ENCODE measurements at regions not wholly inside any gene's neighbourhood (a gene's known extent, or its start where the extent isn't known, plus 50 kb on each side); places are given as distances from the start of the nearest gene placed in this dataset.
A peak's percentile ranks its signal among the peaks of the same experiment; 100 is the strongest.

DNA sequence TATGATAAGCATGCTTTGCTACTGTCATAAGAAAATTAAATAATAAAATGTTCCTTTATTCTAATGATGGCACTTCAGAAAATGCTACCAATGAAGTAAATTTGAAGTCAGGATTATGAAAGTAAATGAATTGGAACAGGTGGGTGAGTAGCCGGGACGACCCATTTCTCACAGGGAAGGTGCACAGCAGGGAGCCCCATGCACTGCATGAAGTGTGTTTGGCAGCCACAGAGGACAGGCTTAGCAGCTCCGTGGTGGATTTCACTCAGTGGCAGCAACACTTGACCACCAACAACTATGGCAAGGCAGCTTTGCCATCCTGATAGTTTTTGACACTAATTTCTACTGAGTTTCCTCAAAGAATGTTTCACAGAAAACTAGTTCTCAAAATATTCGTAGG, 146.3 kb downstream of the ATL2 start:
- Histone ChIP-seq H3K79me2 (ENCODE audit: control insufficient read depth, insufficient read depth, low read length) (no peaks in the 10 kb centered on the region), H3K36me3 (ENCODE audit: control insufficient read depth, insufficient read depth, low read length) (no peaks in the 10 kb centered on the region), H3K9me3 (replicated peaks; ENCODE audit: control insufficient read depth, insufficient read depth, low read depth, low read length) (no peaks in the 10 kb centered on the region), H3K27me3 (ENCODE audit: control insufficient read depth in 2 of 2, insufficient read depth in 2 of 2, low read length in 2 of 2) (peaks cover 9% of the 10 kb centered on the region in 2 experiments; a peak in 2 of 5 replicates), H3K27ac (ENCODE audit: extremely low read depth, low read depth, low read length) (no peak overlapping the region), H3K9me1 (ENCODE audit: control insufficient read depth, insufficient read depth, low read length) (no peaks in the 10 kb centered on the region), H3K9ac (ENCODE audit: insufficient read depth in 1 of 2, low read depth in 2 of 2, low read length in 2 of 2) (no peak overlapping the region), H4K20me1 (replicated peaks; ENCODE audit: control insufficient read depth, insufficient read depth, low read length) (no peaks in the 10 kb centered on the region), H3K4me2 (ENCODE audit: insufficient read depth, low read length) (no peak overlapping the region), H3K4me1 (replicated peaks in 1 of 2; ENCODE audit: control insufficient read depth in 2 of 2, insufficient read depth in 2 of 2, low read length in 2 of 2) (no peaks in the 10 kb centered on the region), H2AFZ (ENCODE audit: low read depth, low read length) (no peak overlapping the region), H3K4me3 (no peak overlapping the region)
- no TSS peak for BruUV-seq (replicated peaks)
- no peak for ATAC-seq
- POLR2A ChIA-PET, result no interaction called here
- DNase-seq (ENCODE audit: extremely low read depth in 1 of 4, low spot score in 3 of 4), result no peak
- no peak for TF ChIP-seq ETV5 (CRISPR knock-in tag; IDR thresholded peaks at IDR 0.05; ENCODE audit: low read depth)
- TF ChIP-seq, protein P1, sequence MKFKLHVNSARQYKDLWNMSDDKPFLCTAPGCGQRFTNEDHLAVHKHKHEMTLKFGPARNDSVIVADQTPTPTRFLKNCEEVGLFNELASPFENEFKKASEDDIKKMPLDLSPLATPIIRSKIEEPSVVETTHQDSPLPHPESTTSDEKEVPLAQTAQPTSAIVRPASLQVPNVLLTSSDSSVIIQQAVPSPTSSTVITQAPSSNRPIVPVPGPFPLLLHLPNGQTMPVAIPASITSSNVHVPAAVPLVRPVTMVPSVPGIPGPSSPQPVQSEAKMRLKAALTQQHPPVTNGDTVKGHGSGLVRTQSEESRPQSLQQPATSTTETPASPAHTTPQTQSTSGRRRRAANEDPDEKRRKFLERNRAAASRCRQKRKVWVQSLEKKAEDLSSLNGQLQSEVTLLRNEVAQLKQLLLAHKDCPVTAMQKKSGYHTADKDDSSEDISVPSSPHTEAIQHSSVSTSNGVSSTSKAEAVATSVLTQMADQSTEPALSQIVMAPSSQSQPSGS (CRISPR knock-in tag; IDR thresholded peaks at IDR 0.05), result no peak
- TF ChIP-seq NFYB (IDR thresholded peaks at IDR 0.05; ENCODE audit: extremely low read depth, insufficient read length), result no peak
- TF ChIP-seq NFE2 (IDR thresholded peaks at IDR 0.05; ENCODE audit: low read depth), result no peak
- no peak for TF ChIP-seq EZH2 (IDR thresholded peaks at IDR 0.05; ENCODE audit: borderline replicate concordance, low read depth, low read length)
- in situ Hi-C loops (cut with MboI), result no loop called here
- no peak for FAIRE-seq
- intact Hi-C loops (cut with micrococcal nuclease), result no loop called here
- CTCF ChIA-PET (ENCODE audit: low intra/inter-chr PET ratio), result no interaction called here
- 0% methylated on average over 4 of the region's 4 CpGs for WGBS (ENCODE audit: insufficient coverage, low coverage, missing lambda C conversion rate)

DNA sequence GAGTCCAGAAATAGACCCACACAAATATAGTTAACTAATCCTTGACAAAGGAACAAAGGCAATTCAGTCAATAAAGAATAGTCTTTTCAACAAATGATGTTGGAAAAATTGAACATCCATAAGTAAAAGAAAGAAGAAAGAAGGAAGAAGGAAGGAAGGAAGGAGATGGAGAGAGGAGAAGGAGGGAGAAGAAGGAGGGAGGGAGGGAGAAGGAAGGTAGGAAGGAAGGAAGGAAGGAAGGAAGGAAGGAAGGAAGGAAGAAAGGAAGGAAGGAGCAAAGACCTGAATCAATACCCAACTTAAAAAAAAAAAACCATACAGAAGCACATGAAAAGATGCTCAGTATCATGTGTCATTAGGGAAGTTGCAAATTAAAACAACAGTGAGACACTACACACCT, 148.3 kb downstream of the ATL2 start:
- no peaks in the 10 kb centered on the region for H3K79me2 ChIP-seq (ENCODE audit: control insufficient read depth, insufficient read depth, low read length)
- H3K4me1 ChIP-seq (replicated peaks in 1 of 2; ENCODE audit: control insufficient read depth in 2 of 2, insufficient read depth in 2 of 2, low read length in 2 of 2), result no peaks in the 10 kb centered on the region
- H3K27ac ChIP-seq (ENCODE audit: extremely low read depth, low read depth, low read length), result no peak overlapping the region
- H3K9me1 ChIP-seq (ENCODE audit: control insufficient read depth, insufficient read depth, low read length), result no peaks in the 10 kb centered on the region
- POLR2A ChIA-PET, result interaction anchor here (0.8 kb wide), 1 partner anchor 8 kb away, joined by 3 read pairs; no protein-coding TSS in a partner anchor
- ATAC-seq, result no peak
- H3K36me3 ChIP-seq (ENCODE audit: control insufficient read depth, insufficient read depth, low read length), result no peaks in the 10 kb centered on the region
- TF ChIP-seq GATAD2B (IDR thresholded peaks at IDR 0.05; ENCODE audit: borderline replicate concordance), result no peak
- TF ChIP-seq, protein P2, sequence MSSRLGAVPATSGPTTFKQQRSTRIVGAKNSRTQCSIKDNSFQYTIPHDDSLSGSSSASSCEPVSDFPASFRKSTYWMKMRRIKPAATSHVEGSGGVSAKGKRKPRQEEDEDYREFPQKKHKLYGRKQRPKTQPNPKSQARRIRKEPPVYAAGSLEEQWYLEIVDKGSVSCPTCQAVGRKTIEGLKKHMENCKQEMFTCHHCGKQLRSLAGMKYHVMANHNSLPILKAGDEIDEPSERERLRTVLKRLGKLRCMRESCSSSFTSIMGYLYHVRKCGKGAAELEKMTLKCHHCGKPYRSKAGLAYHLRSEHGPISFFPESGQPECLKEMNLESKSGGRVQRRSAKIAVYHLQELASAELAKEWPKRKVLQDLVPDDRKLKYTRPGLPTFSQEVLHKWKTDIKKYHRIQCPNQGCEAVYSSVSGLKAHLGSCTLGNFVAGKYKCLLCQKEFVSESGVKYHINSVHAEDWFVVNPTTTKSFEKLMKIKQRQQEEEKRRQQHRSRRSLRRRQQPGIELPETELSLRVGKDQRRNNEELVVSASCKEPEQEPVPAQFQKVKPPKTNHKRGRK (tag; IDR thresholded peaks at IDR 0.05), result peak; percentile 53
- TF ChIP-seq HMG20B (CRISPR knock-in tag; IDR thresholded peaks at IDR 0.05), result no peak
- TF ChIP-seq KDM5B (IDR thresholded peaks at IDR 0.05; ENCODE audit: insufficient replicate concordance, low read depth, low read length), result no peak
- TF ChIP-seq, protein P3, sequence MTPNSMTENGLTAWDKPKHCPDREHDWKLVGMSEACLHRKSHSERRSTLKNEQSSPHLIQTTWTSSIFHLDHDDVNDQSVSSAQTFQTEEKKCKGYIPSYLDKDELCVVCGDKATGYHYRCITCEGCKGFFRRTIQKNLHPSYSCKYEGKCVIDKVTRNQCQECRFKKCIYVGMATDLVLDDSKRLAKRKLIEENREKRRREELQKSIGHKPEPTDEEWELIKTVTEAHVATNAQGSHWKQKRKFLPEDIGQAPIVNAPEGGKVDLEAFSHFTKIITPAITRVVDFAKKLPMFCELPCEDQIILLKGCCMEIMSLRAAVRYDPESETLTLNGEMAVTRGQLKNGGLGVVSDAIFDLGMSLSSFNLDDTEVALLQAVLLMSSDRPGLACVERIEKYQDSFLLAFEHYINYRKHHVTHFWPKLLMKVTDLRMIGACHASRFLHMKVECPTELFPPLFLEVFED (CRISPR knock-in tag; conservative IDR thresholded peaks at IDR 0.05), result no peak
- no peak overlapping the region for H3K4me2 ChIP-seq (ENCODE audit: insufficient read depth, low read length)
- FAIRE-seq, result no peak
- no peak overlapping the region for H3K9ac ChIP-seq (ENCODE audit: insufficient read depth in 1 of 2, low read depth in 2 of 2, low read length in 2 of 2)
- CTCF ChIA-PET (ENCODE audit: low intra/inter-chr PET ratio), result interaction anchor here (0.7 kb wide), 1 partner anchor 23 kb away, joined by 4 read pairs; no protein-coding TSS in a partner anchor
- no TSS peak for BruUV-seq (replicated peaks)
- H3K4me3 ChIP-seq, result no peak overlapping the region
- no peaks in the 10 kb centered on the region for H4K20me1 ChIP-seq (replicated peaks; ENCODE audit: control insufficient read depth, insufficient read depth, low read length)
- no peak for DNase-seq (ENCODE audit: extremely low read depth in 1 of 4, low spot score in 3 of 4)
- intact Hi-C loops (cut with micrococcal nuclease) (no loop called here), in situ Hi-C loops (cut with MboI) (no loop called here)
- H3K27me3 ChIP-seq (ENCODE audit: control insufficient read depth in 2 of 2, insufficient read depth in 2 of 2, low read length in 2 of 2), result peaks cover 6 to 9% of the 10 kb centered on the region in 2 experiments; a peak in 2 of 5 replicates
- H3K9me3 ChIP-seq (replicated peaks; ENCODE audit: control insufficient read depth, insufficient read depth, low read depth, low read length), result no peaks in the 10 kb centered on the region
- no peak overlapping the region for H2AFZ ChIP-seq (ENCODE audit: low read depth, low read length)

Measured in K562 (cell line).